Body of pancreas (tissue), 4 donors: ENCODE measurements at regions not wholly inside any gene's neighbourhood (a gene's known extent, or its start where the extent isn't known, plus 50 kb on each side); places are given as distances from the start of the nearest gene placed in this dataset.

ENCODE experiments used
- ATAC-seq: fragments of 150-250 bp; one replicate; pipeline ENCODE4 v1.9.1; 2016
- DNase-seq, 4 donors: peaks; one replicate each; pipeline ENCODE4 v3.0.0-alpha.2; 2019
- H3K27ac ChIP-seq, 4 donors: fragments of 200-600 bp; sonication (generic); 1 replicate in 3 of 4; 2 replicates in 1 of 4; pipeline versions ENCODE4 v1.5.1 to v1.6.1; 2016 to 2019; ENCODE audit warnings: mild to moderate bottlenecking in 1 of 4, mixed read lengths in 1 of 4, moderate library complexity in 1 of 4
- H3K27me3 ChIP-seq, 2 donors: fragments of 200-600 bp; sonication (generic); one replicate each; pipeline ENCODE4 v1.6.0; 2016; ENCODE audit warnings: mild to moderate bottlenecking in 1 of 2
- H3K36me3 ChIP-seq, 2 donors: fragments of 200-600 bp; sonication (generic); replicated peaks in 1 of 2; 2 replicates each; pipeline ENCODE4 v1.5.1; 2016; ENCODE audit warnings: low read depth in 2 of 2; ENCODE audit not compliant: insufficient read depth in 1 of 2
- H3K4me1 ChIP-seq: fragments of 200-600 bp; sonication (generic); one replicate; pipeline ENCODE4 v1.6.0; 2016
- H3K4me3 ChIP-seq, 2 donors: fragments of 200-600 bp; sonication (generic); 1 replicate in 1 of 2; 2 replicates in 1 of 2; pipeline ENCODE4 v1.5.1; 2016 to 2019
- H3K9me3 ChIP-seq, 3 donors: fragments of 200-600 bp; sonication (generic); 1 replicate in 2 of 3; 2 replicates in 1 of 3; pipeline ENCODE4 v1.5.1; 2016
- POLR2A ChIP-seq, 3 donors: fragments of 450-650 bp; IDR thresholded peaks; one replicate each; pipeline ENCODE4 v1.6.1; 2016; ENCODE audit warnings: antibody characterized with exemption in 3 of 3, mild to moderate bottlenecking in 2 of 3
- WGBS, 2 donors: methylation state at CpG; one replicate each; pipeline ENCODE4 v1.1.5; 2017; 5-methylcytosine and 5-hydroxymethylcytosine counted together
- intact Hi-C: fragments of 100-400 bp; cut with DNase I; formaldehyde crosslinking; loops from one replicate; pipeline ENCODE4 v1.15.1; 2023
- TF ChIP-seq, protein P1 (sequence below), 7 experiments: fragments of 450-650 bp in 4 of 7; fragments of 200-600 bp in 3 of 7; sonication (generic) in 3 of 7; IDR thresholded peaks; one replicate each; pipeline ENCODE4 v1.5.1; 2016 to 2019; ENCODE audit warnings: antibody characterized with exemption in 7 of 7

DNA sequence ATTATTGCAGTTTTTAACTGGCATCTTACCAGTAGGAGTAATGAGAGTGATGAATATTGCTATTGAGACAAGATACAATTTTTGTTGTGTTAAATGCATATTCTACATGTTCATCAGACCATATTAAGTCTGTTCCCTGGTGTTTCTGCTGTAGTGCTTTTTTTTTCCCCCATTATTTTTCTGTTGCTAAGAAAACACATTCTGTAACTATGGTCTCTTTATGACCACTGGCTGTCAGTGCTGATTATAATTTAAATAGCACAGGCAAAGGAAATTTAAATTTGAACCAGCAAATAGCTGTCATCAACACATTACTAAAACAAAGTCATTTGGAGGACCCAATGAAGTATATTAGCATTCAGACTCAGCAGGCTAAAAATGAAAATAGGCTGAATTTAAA lies 98.3 kb upstream of the ANKRD50 start:
- DNase-seq, result no peak
- Histone ChIP-seq H3K36me3 (no peaks in the 10 kb centered on the region), H3K27ac (no peak overlapping the region), H3K4me1 (no peaks in the 10 kb centered on the region), H3K9me3 (no peaks in the 10 kb centered on the region), H3K27me3 (no peaks in the 10 kb centered on the region), H3K4me3 (no peak overlapping the region)
- intact Hi-C loops, result no loop called here
- TF ChIP-seq, protein P1, sequence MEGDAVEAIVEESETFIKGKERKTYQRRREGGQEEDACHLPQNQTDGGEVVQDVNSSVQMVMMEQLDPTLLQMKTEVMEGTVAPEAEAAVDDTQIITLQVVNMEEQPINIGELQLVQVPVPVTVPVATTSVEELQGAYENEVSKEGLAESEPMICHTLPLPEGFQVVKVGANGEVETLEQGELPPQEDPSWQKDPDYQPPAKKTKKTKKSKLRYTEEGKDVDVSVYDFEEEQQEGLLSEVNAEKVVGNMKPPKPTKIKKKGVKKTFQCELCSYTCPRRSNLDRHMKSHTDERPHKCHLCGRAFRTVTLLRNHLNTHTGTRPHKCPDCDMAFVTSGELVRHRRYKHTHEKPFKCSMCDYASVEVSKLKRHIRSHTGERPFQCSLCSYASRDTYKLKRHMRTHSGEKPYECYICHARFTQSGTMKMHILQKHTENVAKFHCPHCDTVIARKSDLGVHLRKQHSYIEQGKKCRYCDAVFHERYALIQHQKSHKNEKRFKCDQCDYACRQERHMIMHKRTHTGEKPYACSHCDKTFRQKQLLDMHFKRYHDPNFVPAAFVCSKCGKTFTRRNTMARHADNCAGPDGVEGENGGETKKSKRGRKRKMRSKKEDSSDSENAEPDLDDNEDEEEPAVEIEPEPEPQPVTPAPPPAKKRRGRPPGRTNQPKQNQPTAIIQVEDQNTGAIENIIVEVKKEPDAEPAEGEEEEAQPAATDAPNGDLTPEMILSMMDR (IDR thresholded peaks at IDR 0.05), result no peak
- TF ChIP-seq POLR2A (IDR thresholded peaks at IDR 0.05), result no peak
- ATAC-seq, result no peak

DNA sequence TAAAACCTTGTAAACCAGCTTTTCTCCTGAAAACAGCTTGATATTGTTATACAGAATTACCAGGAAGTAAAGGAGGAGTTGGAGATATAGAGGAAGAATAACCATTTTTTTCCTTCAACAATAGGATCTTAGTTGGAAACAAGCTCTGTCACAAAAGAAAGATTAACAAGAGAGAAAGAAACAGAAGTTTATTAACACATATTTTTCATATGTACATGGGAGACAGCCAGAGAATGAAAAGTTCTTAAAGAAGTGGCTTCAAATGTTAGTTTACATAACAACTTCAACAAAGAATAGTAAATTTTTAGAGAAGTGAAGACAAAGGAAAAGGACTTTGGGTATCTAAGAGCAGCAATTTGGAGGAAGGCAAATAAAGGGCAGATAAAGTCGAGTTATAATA lies 94.9 kb upstream of the ANKRD50 start:
- no peak for DNase-seq
- ATAC-seq, result no peak
- no peak overlapping the region for H3K27ac ChIP-seq
- intact Hi-C loops, result no loop called here
- H3K4me1 ChIP-seq, result no peaks in the 10 kb centered on the region
- H3K27me3 ChIP-seq, result no peaks in the 10 kb centered on the region
- H3K36me3 ChIP-seq, result no peaks in the 10 kb centered on the region
- no peak overlapping the region for H3K4me3 ChIP-seq
- TF ChIP-seq, protein P1 (IDR thresholded peaks at IDR 0.05), result no peak
- TF ChIP-seq POLR2A (IDR thresholded peaks at IDR 0.05), result no peak
- WGBS, 2 donors, result 21 to 29% methylated on average over 1 of the region's 1 CpG
- no peaks in the 10 kb centered on the region for H3K9me3 ChIP-seq

DNA sequence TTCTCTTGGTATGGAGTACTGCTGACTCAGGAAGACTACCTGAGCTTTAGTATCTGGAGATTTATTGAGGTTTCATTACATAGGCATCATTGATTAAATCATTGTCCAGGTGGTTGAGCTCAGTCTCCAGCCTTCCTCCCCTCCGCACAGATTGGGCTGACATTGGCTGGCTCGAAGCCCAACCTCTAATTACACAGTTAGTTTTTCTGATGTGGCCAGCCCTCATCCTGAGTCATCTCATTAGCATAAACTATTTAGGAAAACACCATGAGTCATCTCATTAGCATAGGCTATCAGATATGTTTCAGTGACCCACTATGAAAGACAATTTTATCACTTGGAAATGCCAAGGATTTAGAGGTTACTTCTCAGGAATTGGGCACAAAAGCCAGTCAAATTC lies 93.9 kb upstream of the ANKRD50 start:
- no peak for TF ChIP-seq POLR2A (IDR thresholded peaks at IDR 0.05)
- TF ChIP-seq, protein P1 (IDR thresholded peaks at IDR 0.05), result no peak
- DNase-seq (no peak), ATAC-seq (no peak)
- Histone ChIP-seq H3K36me3 (no peaks in the 10 kb centered on the region), H3K4me3 (no peak overlapping the region), H3K9me3 (no peaks in the 10 kb centered on the region), H3K27me3 (no peaks in the 10 kb centered on the region), H3K27ac (no peak overlapping the region), H3K4me1 (no peaks in the 10 kb centered on the region)
- intact Hi-C loops, result no loop called here
- WGBS, 2 donors, result 82 to 85% methylated on average over 2 of the region's 2 CpGs

DNA sequence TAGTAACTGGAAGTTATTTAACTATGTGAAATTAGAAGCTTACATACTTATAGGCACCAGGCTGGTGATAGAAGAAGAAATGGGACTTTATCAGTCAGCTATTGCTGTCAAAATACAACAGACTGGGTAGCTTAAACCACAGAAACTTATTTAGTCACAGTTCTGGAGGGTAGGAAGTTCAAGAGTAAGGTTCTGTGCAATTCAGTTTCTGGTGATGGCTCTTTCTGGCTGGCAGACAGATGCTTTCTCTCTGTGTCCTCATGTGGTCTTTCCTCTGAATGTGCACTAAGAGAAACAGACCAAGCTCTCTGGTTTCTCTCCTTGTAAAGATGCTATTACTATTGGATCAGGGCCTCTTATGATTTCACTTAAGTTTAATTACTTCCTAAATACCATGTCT lies 92.1 kb upstream of the ANKRD50 start:
- no peak for DNase-seq
- Histone ChIP-seq H3K4me3 (no peak overlapping the region), H3K4me1 (no peaks in the 10 kb centered on the region), H3K27ac (no peak overlapping the region), H3K27me3 (no peaks in the 10 kb centered on the region), H3K9me3 (no peaks in the 10 kb centered on the region), H3K36me3 (no peaks in the 10 kb centered on the region)
- no peak for ATAC-seq
- TF ChIP-seq, protein P1 (IDR thresholded peaks at IDR 0.05), result no peak
- no peak for TF ChIP-seq POLR2A (IDR thresholded peaks at IDR 0.05)
- intact Hi-C loops, result no loop called here

DNA sequence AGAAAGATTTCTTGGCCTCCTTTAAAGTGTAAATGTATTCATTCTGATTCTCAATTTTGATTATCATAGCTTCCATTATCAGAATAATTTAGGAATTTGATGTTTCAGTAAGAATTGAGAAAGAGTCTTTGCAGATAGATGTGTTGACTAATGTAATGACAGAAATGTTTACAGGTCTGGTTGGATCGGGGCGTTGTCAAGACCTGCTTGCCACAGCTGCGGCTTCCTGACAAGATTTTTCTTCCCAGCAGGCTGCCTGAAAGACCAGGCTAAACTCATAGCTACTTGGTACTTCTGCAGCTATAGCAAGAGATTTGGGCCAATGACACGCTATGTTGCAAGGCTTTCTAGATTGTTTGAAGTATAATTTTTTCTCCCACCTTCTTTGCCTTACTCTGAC lies 91.5 kb upstream of the ANKRD50 start:
- intact Hi-C loops, result no loop called here
- Histone ChIP-seq H3K27me3 (no peaks in the 10 kb centered on the region), H3K36me3 (no peaks in the 10 kb centered on the region), H3K27ac (no peak overlapping the region), H3K9me3 (no peaks in the 10 kb centered on the region), H3K4me3 (no peak overlapping the region), H3K4me1 (no peaks in the 10 kb centered on the region)
- TF ChIP-seq, protein P1 (IDR thresholded peaks at IDR 0.05), result no peak
- TF ChIP-seq POLR2A (IDR thresholded peaks at IDR 0.05), result no peak
- 66 to 81% methylated on average over 4 of the region's 4 CpGs for WGBS, 2 donors
- ATAC-seq (no peak), DNase-seq (no peak)
